Keratinocyte (primary cell): ENCODE measurements at regions not wholly inside any gene's neighbourhood (a gene's known extent, or its start where the extent isn't known, plus 50 kb on each side); places are given as distances from the start of the nearest gene placed in this dataset.

Source experiments
- DNase-seq: peaks from one replicate; pipeline ENCODE4 v3.0.0-alpha.2; 2011; ENCODE audit warnings: low read depth, missing footprints, low spot score
- FAIRE-seq: peaks from 2 replicates; lab custom pipeline; 2011; peaks lifted over from hg19 to GRCh38; lab: Jason Lieb, UNC
- H2AFZ ChIP-seq: 2 replicates; pipeline ENCODE4 v1.6.0; 2012; ENCODE audit warnings: low read length, control low read depth, inconsistent platforms; ENCODE audit not compliant: control insufficient read depth
- H3K27ac ChIP-seq: 2 replicates; pipeline ENCODE4 v1.5.1; 2011; ENCODE audit warnings: low read length; ENCODE audit not compliant: control insufficient read depth, insufficient read depth
- H3K27me3 ChIP-seq: 3 replicates; pipeline ENCODE4 v1.6.0; 2011; ENCODE audit warnings: low read length; ENCODE audit not compliant: control insufficient read depth, insufficient read depth; ENCODE audit errors: extremely low read depth
- H3K36me3 ChIP-seq, 2 experiments: 2 replicates in 1 of 2; 3 replicates in 1 of 2; pipeline ENCODE4 v1.5.1; 2011; ENCODE audit warnings: low read length in 2 of 2, mild to moderate bottlenecking in 1 of 2; ENCODE audit not compliant: control insufficient read depth in 2 of 2, insufficient read depth in 2 of 2; ENCODE audit errors: extremely low read depth in 1 of 2
- H3K4me1 ChIP-seq: 3 replicates; pipeline ENCODE4 v1.5.1; 2011; ENCODE audit warnings: low read length; ENCODE audit not compliant: control insufficient read depth, insufficient read depth; ENCODE audit errors: extremely low read depth
- H3K4me2 ChIP-seq: 3 replicates; pipeline ENCODE4 v1.6.0; 2011; ENCODE audit warnings: low read depth, low read length; ENCODE audit not compliant: control insufficient read depth, insufficient read depth; ENCODE audit errors: extremely low read depth
- H3K4me3 ChIP-seq, 3 experiments: fragments of 200-600 bp in 1 of 3; sonication (generic) in 1 of 3; 2 replicates in 2 of 3; 3 replicates in 1 of 3; pipeline ENCODE4 v1.5.1; 2011 to 2016; ENCODE audit warnings: low read length in 3 of 3, mild to moderate bottlenecking in 3 of 3, control low read depth in 2 of 3, inconsistent platforms in 1 of 3, low read depth in 1 of 3, mixed read lengths in 1 of 3, mixed run types in 1 of 3, moderate library complexity in 1 of 3; ENCODE audit not compliant: control insufficient read depth in 2 of 3, insufficient read depth in 2 of 3; ENCODE audit errors: extremely low read depth in 1 of 3
- H3K79me2 ChIP-seq: 2 replicates; pipeline ENCODE4 v1.6.0; 2012; ENCODE audit warnings: low read length; ENCODE audit not compliant: control insufficient read depth, insufficient read depth
- H3K9ac ChIP-seq: 3 replicates; pipeline ENCODE4 v1.6.0; 2011; ENCODE audit warnings: low read length; ENCODE audit not compliant: control insufficient read depth, insufficient read depth; ENCODE audit errors: extremely low read depth
- H3K9me1 ChIP-seq: 3 replicates; pipeline ENCODE4 v1.6.0; 2011; ENCODE audit warnings: low read length; ENCODE audit not compliant: control insufficient read depth, insufficient read depth; ENCODE audit errors: extremely low read depth
- H3K9me3 ChIP-seq: 2 replicates; pipeline ENCODE4 v1.5.1; 2012; ENCODE audit warnings: low read depth, low read length; ENCODE audit not compliant: control insufficient read depth
- H4K20me1 ChIP-seq: 3 replicates; pipeline ENCODE4 v1.6.0; 2011; ENCODE audit warnings: low read length; ENCODE audit not compliant: control insufficient read depth, insufficient read depth; ENCODE audit errors: extremely low read depth
- CTCF ChIP-seq, 3 experiments: IDR thresholded peaks in 1 of 3; conservative IDR thresholded peaks in 1 of 3; optimal IDR thresholded peaks in 1 of 3; 2 replicates in 2 of 3; 3 replicates in 1 of 3; pipeline versions ENCODE3 to v1.5.1; 2011; ENCODE audit warnings: low read length in 3 of 3, mild to moderate bottlenecking in 3 of 3, moderate library complexity in 2 of 3, control low read depth in 1 of 3, inconsistent platforms in 1 of 3; ENCODE audit not compliant: insufficient read depth in 2 of 3; ENCODE audit errors: extremely low read depth in 1 of 3
- EZH2 ChIP-seq: IDR thresholded peaks from one replicate; pipeline ENCODE4 v1.6.1; 2012; ENCODE audit warnings: inconsistent platforms, mild to moderate bottlenecking, low read length, moderate library complexity
- dilution Hi-C: fragments of 300-500 bp; cut with MboI; formaldehyde crosslinking; loops from one replicate; pipeline ENCODE4 v1.7.0; 2020; ENCODE audit warnings: low sequenced_read_pairs; ENCODE audit not compliant: extremely low pct_ligation_motif_present

GRCh38 chrX:151084454-151084853, 91.9 kb upstream of the GPR50 start:
- Histone ChIP-seq H3K9ac (no peak overlapping the region), H3K79me2 (no peaks in the 10 kb centered on the region), H3K27me3 (no peaks in the 10 kb centered on the region), H3K27ac (no peak overlapping the region), H3K9me1 (no peaks in the 10 kb centered on the region), H3K4me1 (no peaks in the 10 kb centered on the region), H3K9me3 (no peaks in the 10 kb centered on the region), H3K4me2 (no peak overlapping the region), H2AFZ (no peak overlapping the region), H4K20me1 (no peaks in the 10 kb centered on the region), H3K4me3 (no peak overlapping the region), H3K36me3 (no peaks in the 10 kb centered on the region)
- FAIRE-seq (no peak), DNase-seq (no peak)
- dilution Hi-C loops = no loop called here
- TF ChIP-seq CTCF (optimal IDR thresholded peaks at IDR 0.05 in 1 of 3, IDR thresholded peaks at IDR 0.05 in 1 of 3, conservative IDR thresholded peaks at IDR 0.05 in 1 of 3; ENCODE audit: extremely low read depth in 1 of 3, insufficient read depth in 2 of 3, low read length in 3 of 3) (no peak), EZH2 (no peak)

GRCh38 chrX:151085207-151085606, 91.2 kb upstream of the GPR50 start:
- DNase-seq (no peak), FAIRE-seq (no peak)
- H3K9ac ChIP-seq = no peak overlapping the region
- H3K4me3 ChIP-seq = no peak overlapping the region
- no peaks in the 10 kb centered on the region for H3K36me3 ChIP-seq
- H3K27me3 ChIP-seq = no peaks in the 10 kb centered on the region
- no peaks in the 10 kb centered on the region for H3K4me1 ChIP-seq
- no peak overlapping the region for H3K27ac ChIP-seq
- no peak overlapping the region for H3K4me2 ChIP-seq
- H3K9me3 ChIP-seq = no peaks in the 10 kb centered on the region
- dilution Hi-C loops = no loop called here
- no peaks in the 10 kb centered on the region for H3K9me1 ChIP-seq
- no peak for TF ChIP-seq CTCF (optimal IDR thresholded peaks at IDR 0.05 in 1 of 3, IDR thresholded peaks at IDR 0.05 in 1 of 3, conservative IDR thresholded peaks at IDR 0.05 in 1 of 3; ENCODE audit: extremely low read depth in 1 of 3, insufficient read depth in 2 of 3, low read length in 3 of 3)
- TF ChIP-seq EZH2 = no peak
- H4K20me1 ChIP-seq = no peaks in the 10 kb centered on the region
- no peak overlapping the region for H2AFZ ChIP-seq
- no peaks in the 10 kb centered on the region for H3K79me2 ChIP-seq
